A549 (cell line): ENCODE measurements at regions not wholly inside any gene's neighbourhood (a gene's known extent, or its start where the extent isn't known, plus 50 kb on each side); places are given as distances from the start of the nearest gene placed in this dataset.
"Not testable (repeated sequence)": the region's sequence is repeated elsewhere in the genome, so short reads cannot be mapped to it uniquely, and the experiment has no call there.

Experiments used
- EHMT2 ChIP-seq: fragments of 200-600 bp; sonication (generic); IDR thresholded peaks from 2 replicates; pipeline ENCODE4 v1.6.1; 2016; ENCODE audit warnings: antibody characterized with exemption, low read depth, mild to moderate bottlenecking, moderate library complexity
- NR3C1 ChIP-seq: fragments of >200 bp; sonication (Bioruptor Twin); formaldehyde crosslinking; IDR thresholded peaks from 3 replicates; pipeline ENCODE4 v1.6.1; 2017
- RCOR1 ChIP-seq: fragments of 150-350 bp; IDR thresholded peaks from 2 replicates; pipeline ENCODE4 v1.6.1; 2014; ENCODE audit warnings: antibody characterized with exemption, low read length, low read depth
- RNF2 ChIP-seq: fragments of 200-600 bp; sonication (generic); IDR thresholded peaks from 2 replicates; pipeline ENCODE4 v1.6.1; 2016; ENCODE audit warnings: low read depth, mild to moderate bottlenecking, antibody characterized with exemption, moderate library complexity, borderline replicate concordance
- SMC3 ChIP-seq: fragments of >200 bp; sonication (Bioruptor Twin); formaldehyde crosslinking; IDR thresholded peaks from 3 replicates; pipeline ENCODE4 v1.6.1; 2018; ENCODE audit warnings: inconsistent platforms

DNA sequence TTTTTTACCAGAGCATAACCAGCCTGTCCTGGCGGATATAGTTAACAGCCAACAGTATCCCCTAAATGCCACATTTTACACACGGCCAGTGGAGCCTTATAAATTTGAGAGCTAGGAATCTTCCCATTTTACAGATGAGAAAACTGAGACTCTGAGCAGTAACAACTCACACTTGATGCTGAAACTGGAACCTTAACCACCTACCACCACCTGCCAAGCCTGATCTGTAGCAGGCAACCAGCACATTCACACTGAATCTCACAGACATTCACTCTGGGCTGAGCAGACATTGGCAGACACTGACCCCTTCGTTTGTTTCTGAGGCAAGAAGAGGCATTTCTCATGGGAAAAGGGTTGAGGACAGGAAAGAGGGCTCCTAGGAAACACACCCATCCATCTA, 178.2 kb downstream of the BCL2L11 start:
- TF ChIP-seq RCOR1, EHMT2, SMC3, NR3C1, RNF2: not testable (repeated sequence)
